ENCODE measurements at regions not wholly inside any gene's neighbourhood (a gene's known extent, or its start where the extent isn't known, plus 50 kb on each side); places are given as distances from the start of the nearest gene placed in this dataset.
"Not testable (repeated sequence)": the region's sequence is repeated elsewhere in the genome, so short reads cannot be mapped to it uniquely, and the experiment has no call there.

GRCh38 chr22:25494774-25495173 lies 69.7 kb upstream of the GRK3 start:
- peaks cover 3% of the 10 kb centered on the region for H3K36me3 ChIP-seq (ENCODE audit: control insufficient read depth, insufficient read depth, low read length)
- H3K27me3 ChIP-seq (ENCODE audit: control insufficient read depth, insufficient read depth, low read length, poor library complexity, severe bottlenecking): no peaks in the 10 kb centered on the region
- H3K4me3 ChIP-seq (ENCODE audit: insufficient read depth, low read depth, low read length): no peak overlapping the region
- H3K9me3 ChIP-seq (ENCODE audit: control insufficient read depth, low read length): no peaks in the 10 kb centered on the region
- H3K27ac ChIP-seq (ENCODE audit: insufficient read depth, low read depth, low read length, poor library complexity, severe bottlenecking): no peak overlapping the region
- no peaks in the 10 kb centered on the region for H3K4me1 ChIP-seq (ENCODE audit: control insufficient read depth, insufficient read depth, low read length)
- 89 to 93% methylated on average over 3 of the region's 3 CpGs for WGBS, 2 experiments

- H3K27me3 ChIP-seq (ENCODE audit: control insufficient read depth, insufficient read depth, low read length, poor library complexity, severe bottlenecking): no peaks in the 10 kb centered on the region
- H3K27ac ChIP-seq (ENCODE audit: insufficient read depth, low read depth, low read length, poor library complexity, severe bottlenecking): no peak overlapping the region
- no peaks in the 10 kb centered on the region for H3K9me3 ChIP-seq (ENCODE audit: control insufficient read depth, low read length)
- H3K4me1 ChIP-seq (ENCODE audit: control insufficient read depth, insufficient read depth, low read length): no peaks in the 10 kb centered on the region
- no CpG with 5 or more reads among the region's 1 CpG for WGBS, 2 experiments
- H3K4me3 ChIP-seq (ENCODE audit: insufficient read depth, low read depth, low read length): no peak overlapping the region
- H3K36me3 ChIP-seq (ENCODE audit: control insufficient read depth, insufficient read depth, low read length): peaks cover 3% of the 10 kb centered on the region
These were observed 69.2 kb upstream of the GRK3 start for GRCh38 chr22:25495285-25495684.

GRCh38 chr22:25496396-25497064 lies 67.9 kb upstream of the GRK3 start:
- Histone ChIP-seq H3K4me3 (ENCODE audit: insufficient read depth, low read depth, low read length) (no peak overlapping the region), H3K27ac (ENCODE audit: insufficient read depth, low read depth, low read length, poor library complexity, severe bottlenecking) (no peak overlapping the region), H3K36me3 (ENCODE audit: control insufficient read depth, insufficient read depth, low read length) (no peaks in the 10 kb centered on the region), H3K4me1 (ENCODE audit: control insufficient read depth, insufficient read depth, low read length) (no peaks in the 10 kb centered on the region), H3K27me3 (ENCODE audit: control insufficient read depth, insufficient read depth, low read length, poor library complexity, severe bottlenecking) (no peaks in the 10 kb centered on the region), H3K9me3 (ENCODE audit: control insufficient read depth, low read length) (no peaks in the 10 kb centered on the region)
- WGBS, 2 experiments: 94 to 97% methylated on average over 4 of the region's 4 CpGs

GRCh38 chr22:25497181-25497641 lies 67.3 kb upstream of the GRK3 start:
- Histone ChIP-seq H3K27me3 (ENCODE audit: control insufficient read depth, insufficient read depth, low read length, poor library complexity, severe bottlenecking) (no peaks in the 10 kb centered on the region), H3K4me3 (ENCODE audit: insufficient read depth, low read depth, low read length) (no peak overlapping the region), H3K9me3 (ENCODE audit: control insufficient read depth, low read length) (no peaks in the 10 kb centered on the region), H3K4me1 (ENCODE audit: control insufficient read depth, insufficient read depth, low read length) (no peaks in the 10 kb centered on the region), H3K27ac (ENCODE audit: insufficient read depth, low read depth, low read length, poor library complexity, severe bottlenecking) (no peak overlapping the region), H3K36me3 (ENCODE audit: control insufficient read depth, insufficient read depth, low read length) (no peaks in the 10 kb centered on the region)
- 89 to 90% methylated on average over 2 of the region's 2 CpGs for WGBS, 2 experiments

- Histone ChIP-seq H3K4me1 (ENCODE audit: control insufficient read depth, insufficient read depth, low read length) (no peaks in the 10 kb centered on the region), H3K36me3 (ENCODE audit: control insufficient read depth, insufficient read depth, low read length) (no peaks in the 10 kb centered on the region), H3K4me3 (ENCODE audit: insufficient read depth, low read depth, low read length) (no peak overlapping the region), H3K27ac (ENCODE audit: insufficient read depth, low read depth, low read length, poor library complexity, severe bottlenecking) (no peak overlapping the region), H3K9me3 (ENCODE audit: control insufficient read depth, low read length) (no peaks in the 10 kb centered on the region), H3K27me3 (ENCODE audit: control insufficient read depth, insufficient read depth, low read length, poor library complexity, severe bottlenecking) (no peaks in the 10 kb centered on the region)
- 92 to 96% methylated on average over 2 of the region's 2 CpGs for WGBS, 2 experiments
These were observed 66.8 kb upstream of the GRK3 start for GRCh38 chr22:25497716-25498115.

- not testable (repeated sequence) for H3K27me3 ChIP-seq (ENCODE audit: control insufficient read depth, insufficient read depth, low read length, poor library complexity, severe bottlenecking); H3K4me3 ChIP-seq (ENCODE audit: insufficient read depth, low read depth, low read length); H3K9me3 ChIP-seq (ENCODE audit: control insufficient read depth, low read length); H3K4me1 ChIP-seq (ENCODE audit: control insufficient read depth, insufficient read depth, low read length); H3K36me3 ChIP-seq (ENCODE audit: control insufficient read depth, insufficient read depth, low read length); H3K27ac ChIP-seq (ENCODE audit: insufficient read depth, low read depth, low read length, poor library complexity, severe bottlenecking)
- WGBS, 2 experiments: 76 to 95% methylated on average over 3 of the region's 3 CpGs
These were observed 63.8 kb upstream of the GRK3 start for GRCh38 chr22:25500671-25501070.

- H3K36me3 ChIP-seq (ENCODE audit: control insufficient read depth, insufficient read depth, low read length); H3K9me3 ChIP-seq (ENCODE audit: control insufficient read depth, low read length); H3K27me3 ChIP-seq (ENCODE audit: control insufficient read depth, insufficient read depth, low read length, poor library complexity, severe bottlenecking); H3K4me1 ChIP-seq (ENCODE audit: control insufficient read depth, insufficient read depth, low read length); H3K27ac ChIP-seq (ENCODE audit: insufficient read depth, low read depth, low read length, poor library complexity, severe bottlenecking); H3K4me3 ChIP-seq (ENCODE audit: insufficient read depth, low read depth, low read length): not testable (repeated sequence)
- WGBS, 2 experiments: 87 to 95% methylated on average over 1 of the region's 1 CpG
These were observed 60.5 kb upstream of the GRK3 start for GRCh38 chr22:25504017-25504416.

- H3K4me1 ChIP-seq (ENCODE audit: control insufficient read depth, insufficient read depth, low read length): no peaks in the 10 kb centered on the region
- H3K9me3 ChIP-seq (ENCODE audit: control insufficient read depth, low read length): no peaks in the 10 kb centered on the region
- no peaks in the 10 kb centered on the region for H3K36me3 ChIP-seq (ENCODE audit: control insufficient read depth, insufficient read depth, low read length)
- H3K27me3 ChIP-seq (ENCODE audit: control insufficient read depth, insufficient read depth, low read length, poor library complexity, severe bottlenecking): no peaks in the 10 kb centered on the region
- 64 to 68% methylated on average over 3 of the region's 3 CpGs for WGBS, 2 experiments
- H3K27ac ChIP-seq (ENCODE audit: insufficient read depth, low read depth, low read length, poor library complexity, severe bottlenecking): no peak overlapping the region
- H3K4me3 ChIP-seq (ENCODE audit: insufficient read depth, low read depth, low read length): no peak overlapping the region
These were observed 56.3 kb upstream of the GRK3 start for GRCh38 chr22:25508161-25508560.

- Histone ChIP-seq H3K9me3 (ENCODE audit: control insufficient read depth, low read length) (no peaks in the 10 kb centered on the region), H3K27ac (ENCODE audit: insufficient read depth, low read depth, low read length, poor library complexity, severe bottlenecking) (no peak overlapping the region), H3K36me3 (ENCODE audit: control insufficient read depth, insufficient read depth, low read length) (no peaks in the 10 kb centered on the region), H3K4me3 (ENCODE audit: insufficient read depth, low read depth, low read length) (no peak overlapping the region), H3K4me1 (ENCODE audit: control insufficient read depth, insufficient read depth, low read length) (no peaks in the 10 kb centered on the region), H3K27me3 (ENCODE audit: control insufficient read depth, insufficient read depth, low read length, poor library complexity, severe bottlenecking) (no peaks in the 10 kb centered on the region)
- WGBS, 2 experiments: 70 to 82% methylated on average over 5 of the region's 5 CpGs
These were observed 55.6 kb upstream of the GRK3 start for GRCh38 chr22:25508761-25509321.

GRCh38 chr22:25509374-25509791 lies 55.1 kb upstream of the GRK3 start:
- Histone ChIP-seq H3K36me3 (ENCODE audit: control insufficient read depth, insufficient read depth, low read length) (no peaks in the 10 kb centered on the region), H3K27me3 (ENCODE audit: control insufficient read depth, insufficient read depth, low read length, poor library complexity, severe bottlenecking) (no peaks in the 10 kb centered on the region), H3K27ac (ENCODE audit: insufficient read depth, low read depth, low read length, poor library complexity, severe bottlenecking) (no peak overlapping the region), H3K9me3 (ENCODE audit: control insufficient read depth, low read length) (no peaks in the 10 kb centered on the region), H3K4me1 (ENCODE audit: control insufficient read depth, insufficient read depth, low read length) (no peaks in the 10 kb centered on the region), H3K4me3 (ENCODE audit: insufficient read depth, low read depth, low read length) (no peak overlapping the region)
- WGBS, 2 experiments: 91 to 95% methylated on average over 5 of the region's 5 CpGs
